IMR-90 (cell line): ENCODE measurements at regions not wholly inside any gene's neighbourhood (a gene's known extent, or its start where the extent isn't known, plus 50 kb on each side); places are given as distances from the start of the nearest gene placed in this dataset.

Source experiments
- ATAC-seq: fragments of 200-7000 bp; cut with Tn5 transposase; 2 replicates; pipeline ENCODE4 v1.9.1; 2020; ENCODE audit warnings: low read depth, mild to moderate bottlenecking, moderate library complexity
- BruUV-seq: library from RNA; stranded (reverse); fragments of 400-500 nt; replicated peaks from 2 replicates; lab custom pipeline; 2021; lab: Mats Ljungman, UMichigan
- CTCF ChIA-PET: fragments of 300-600 bp; formaldehyde crosslinking; extraction: SDS; loops from one replicate; lab custom pipeline; 2021; ENCODE audit warnings: antibody characterized with exemption; lab: Yijun Ruan, JAX
- POLR2A ChIA-PET: fragments of 300-600 bp; sonication (Branson Sonifier 250); formaldehyde crosslinking; loops from one replicate; lab custom pipeline; 2022; ENCODE audit warnings: antibody characterized with exemption; ENCODE audit not compliant: unreplicated experiment; lab: Charles Lee
- DNase-seq: peaks from one replicate; pipeline ENCODE4 v3.0.0; 2013
- H2AFZ ChIP-seq: replicated peaks from 2 replicates; pipeline ENCODE3; 2013; ENCODE audit warnings: low read length, mild to moderate bottlenecking; ENCODE audit not compliant: poor library complexity
- H2AK5ac ChIP-seq: 2 replicates; pipeline ENCODE4 v1.6.1; 2013; ENCODE audit warnings: low read depth, low read length, inconsistent platforms
- H2AK9ac ChIP-seq: replicated peaks from 2 replicates; pipeline ENCODE3; 2013; ENCODE audit warnings: mild to moderate bottlenecking, low read depth, low read length, moderate library complexity; ENCODE audit not compliant: poor library complexity
- H2BK120ac ChIP-seq: 2 replicates; pipeline ENCODE4 v1.6.1; 2013; ENCODE audit warnings: low read depth, low read length, inconsistent platforms
- H2BK15ac ChIP-seq: 3 replicates; pipeline ENCODE4 v1.6.1; 2013; ENCODE audit warnings: low read depth, low read length, inconsistent platforms
- H2BK20ac ChIP-seq: 2 replicates; pipeline ENCODE4 v1.6.1; 2013; ENCODE audit warnings: low read depth, mild to moderate bottlenecking, inconsistent platforms, low read length, moderate library complexity
- H2BK5ac ChIP-seq: 2 replicates; pipeline ENCODE4 v1.6.1; 2013; ENCODE audit warnings: mild to moderate bottlenecking, low read depth, low read length, inconsistent platforms; ENCODE audit not compliant: poor library complexity, severe bottlenecking
- H3K14ac ChIP-seq: replicated peaks from 2 replicates; pipeline ENCODE4 v1.6.1; 2013; ENCODE audit warnings: low read depth, low read length, inconsistent platforms
- H3K18ac ChIP-seq: 2 replicates; pipeline ENCODE4 v1.6.1; 2013; ENCODE audit warnings: low read depth, low read length, control low read depth
- H3K23ac ChIP-seq: 2 replicates; pipeline ENCODE4 v1.6.1; 2013; ENCODE audit warnings: low read depth, low read length, inconsistent platforms
- H3K27ac ChIP-seq: 2 replicates; pipeline ENCODE4 v1.5.1; 2013; ENCODE audit warnings: mild to moderate bottlenecking, control low read depth, low read length; ENCODE audit not compliant: insufficient read depth
- H3K27me3 ChIP-seq: 2 replicates; pipeline ENCODE4 v1.6.1; 2013; ENCODE audit warnings: low read length; ENCODE audit not compliant: control insufficient read depth, insufficient read depth
- H3K36me3 ChIP-seq: 2 replicates; pipeline ENCODE4 v1.6.1; 2013; ENCODE audit warnings: low read length, mixed read lengths; ENCODE audit not compliant: control insufficient read depth, insufficient read depth
- H3K4ac ChIP-seq: 2 replicates; pipeline ENCODE4 v1.6.1; 2013; ENCODE audit warnings: low read depth, low read length, inconsistent platforms
- H3K4me1 ChIP-seq: 2 replicates; pipeline ENCODE4 v1.6.1; 2013; ENCODE audit warnings: low read length, mixed read lengths; ENCODE audit not compliant: control insufficient read depth, insufficient read depth
- H3K4me2 ChIP-seq: 2 replicates; pipeline ENCODE4 v1.6.1; 2013; ENCODE audit warnings: low read depth, mild to moderate bottlenecking, control low read depth, low read length, moderate library complexity
- H3K4me3 ChIP-seq: 2 replicates; pipeline ENCODE4 v1.5.1; 2013; ENCODE audit warnings: low read depth, mild to moderate bottlenecking, control low read depth, low read length, moderate library complexity; ENCODE audit not compliant: insufficient read depth
- H3K56ac ChIP-seq: 2 replicates; pipeline ENCODE4 v1.6.1; 2013; ENCODE audit warnings: low read length, inconsistent platforms; ENCODE audit not compliant: insufficient read depth; ENCODE audit errors: extremely low read depth
- H3K79me1 ChIP-seq, 2 experiments: 2 replicates each; pipeline ENCODE4 v1.6.1; 2013; ENCODE audit warnings: low read length in 2 of 2, inconsistent platforms in 1 of 2, low read depth in 1 of 2
- H3K9ac ChIP-seq: 2 replicates; pipeline ENCODE4 v1.6.1; 2013; ENCODE audit warnings: low read depth, low read length, control low read depth
- H3K9me1 ChIP-seq: 2 replicates; pipeline ENCODE4 v1.6.1; 2013; ENCODE audit warnings: low read length, inconsistent platforms; ENCODE audit not compliant: insufficient read depth
- H3K9me3 ChIP-seq: 2 replicates; pipeline ENCODE4 v1.6.1; 2013; ENCODE audit warnings: low read length; ENCODE audit not compliant: control insufficient read depth, insufficient read depth
- H4K20me1 ChIP-seq: 2 replicates; pipeline ENCODE4 v1.6.1; 2013; ENCODE audit warnings: low read length, inconsistent platforms; ENCODE audit not compliant: insufficient read depth
- H4K5ac ChIP-seq: 2 replicates; pipeline ENCODE4 v1.6.1; 2013; ENCODE audit warnings: mild to moderate bottlenecking, low read depth, low read length, control low read depth
- H4K8ac ChIP-seq, 2 experiments: 2 replicates each; pipeline ENCODE4 v1.6.1; 2013; ENCODE audit warnings: low read depth in 2 of 2, low read length in 2 of 2, control low read depth in 1 of 2, inconsistent platforms in 1 of 2
- H4K91ac ChIP-seq: 2 replicates; pipeline ENCODE4 v1.6.1; 2013; ENCODE audit warnings: low read depth, low read length, inconsistent platforms; ENCODE audit not compliant: insufficient read depth
- CEBPB ChIP-seq: IDR thresholded peaks from 2 replicates; pipeline ENCODE4 v1.6.1; 2012; ENCODE audit warnings: low read depth, low read length, improper control_type of control experiment
- CHD1 ChIP-seq: IDR thresholded peaks from 2 replicates; pipeline ENCODE4 v1.6.1; 2012; ENCODE audit warnings: low read depth, low read length, improper control_type of control experiment
- RAD21 ChIP-seq: IDR thresholded peaks from 2 replicates; pipeline ENCODE4 v1.6.1; 2012; ENCODE audit warnings: low read length, improper control_type of control experiment
- RFX5 ChIP-seq: IDR thresholded peaks from 2 replicates; pipeline ENCODE4 v1.8.0; 2012; ENCODE audit warnings: low read depth, mild to moderate bottlenecking, low read length, moderate library complexity
- SMC3 ChIP-seq: fragments of 150-350 bp; IDR thresholded peaks from 2 replicates; pipeline ENCODE4 v1.6.1; 2016; ENCODE audit warnings: low read depth, mild to moderate bottlenecking, antibody characterized with exemption, low read length, moderate library complexity
- WGBS, 2 experiments: methylation state at CpG; one replicate each; pipeline versions ENCODE4 v1.1.5 to v1.1.7; 2013; ENCODE audit warnings: missing lambda C conversion rate in 2 of 2; ENCODE audit not compliant: insufficient read length in 1 of 2; ENCODE audit errors: extremely low coverage in 2 of 2; 5-methylcytosine and 5-hydroxymethylcytosine counted together
- dilution Hi-C: fragments of 300-500 bp; cut with HindIII; formaldehyde crosslinking; loops from one replicate; pipeline ENCODE4 v1.14.3; 2018; ENCODE audit warnings: low sequenced_read_pairs; ENCODE audit not compliant: unreplicated experiment
- in situ Hi-C: fragments of 300-500 bp; cut with MboI; formaldehyde crosslinking; loops from 3 replicates; pipeline ENCODE4 v1.14.3; 2019; ENCODE audit warnings: low sequenced_read_pairs, inconsistent platforms, mixed read lengths
- intact Hi-C: fragments of 100-400 bp; cut with micrococcal nuclease; formaldehyde crosslinking; loops from 2 replicates; pipeline ENCODE4 v1.10.0; 2022
- TF ChIP-seq, protein P1 (sequence below): fragments of 150-350 bp; IDR thresholded peaks from 2 replicates; pipeline ENCODE4 v1.6.1; 2016; ENCODE audit warnings: low read depth, mild to moderate bottlenecking, low read length, moderate library complexity, borderline replicate concordance

DNA sequence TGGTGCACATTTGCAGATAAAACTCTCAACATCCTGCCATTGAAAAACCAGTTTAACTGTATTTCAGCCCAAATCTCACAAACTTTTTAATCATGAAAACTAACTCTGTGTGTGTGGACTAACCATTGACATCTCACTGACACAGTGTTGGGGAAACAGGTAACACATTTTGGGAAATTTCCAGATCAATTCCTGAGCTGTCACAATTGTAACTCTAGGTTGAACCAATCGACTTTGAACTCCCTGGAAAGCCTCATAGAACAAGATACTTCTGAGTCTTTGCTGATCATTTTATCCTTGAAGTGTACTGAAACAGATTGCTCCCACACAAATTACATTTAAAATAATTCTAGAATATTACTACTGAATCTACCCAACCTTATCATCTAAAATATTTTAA lies 667.9 kb upstream of the NR2F2 start:
- Histone ChIP-seq H3K4me3 (no peak overlapping the region), H3K23ac (no peak overlapping the region), H2BK5ac (no peak overlapping the region), H3K56ac (no peak overlapping the region), H3K9ac (no peak overlapping the region), H2AFZ (no peak overlapping the region), H4K5ac (no peak overlapping the region), H3K79me1 (no peaks in the 10 kb centered on the region), H2AK9ac (no peak overlapping the region), H3K4me2 (no peak overlapping the region), H3K18ac (peak overlapping the region; percentile 28; the same call in 1 of the 2 replicates), H3K36me3 (no peaks in the 10 kb centered on the region), H4K8ac (no peak overlapping the region), H3K4me1 (peaks cover 11% of the 10 kb centered on the region), H2BK15ac (no peak overlapping the region), H2BK120ac (no peak overlapping the region), H4K20me1 (no peaks in the 10 kb centered on the region), H3K4ac (no peak overlapping the region), H3K9me3 (no peaks in the 10 kb centered on the region), H3K27me3 (no peaks in the 10 kb centered on the region), H3K9me1 (no peaks in the 10 kb centered on the region), H2AK5ac (no peak overlapping the region), H3K14ac (no peak overlapping the region), H2BK20ac (no peak overlapping the region), H3K27ac (no peak overlapping the region), H4K91ac (no peak overlapping the region)
- ATAC-seq, result no peak
- dilution Hi-C loops (no loop called here), in situ Hi-C loops (no loop called here), intact Hi-C loops (loop anchor here (10.0 kb wide), 1 partner anchor 398 kb away; no protein-coding TSS in a partner anchor)
- no TSS peak for BruUV-seq
- TF ChIP-seq, protein P1, sequence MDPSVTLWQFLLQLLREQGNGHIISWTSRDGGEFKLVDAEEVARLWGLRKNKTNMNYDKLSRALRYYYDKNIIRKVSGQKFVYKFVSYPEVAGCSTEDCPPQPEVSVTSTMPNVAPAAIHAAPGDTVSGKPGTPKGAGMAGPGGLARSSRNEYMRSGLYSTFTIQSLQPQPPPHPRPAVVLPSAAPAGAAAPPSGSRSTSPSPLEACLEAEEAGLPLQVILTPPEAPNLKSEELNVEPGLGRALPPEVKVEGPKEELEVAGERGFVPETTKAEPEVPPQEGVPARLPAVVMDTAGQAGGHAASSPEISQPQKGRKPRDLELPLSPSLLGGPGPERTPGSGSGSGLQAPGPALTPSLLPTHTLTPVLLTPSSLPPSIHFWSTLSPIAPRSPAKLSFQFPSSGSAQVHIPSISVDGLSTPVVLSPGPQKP, result no peak
- TF ChIP-seq RAD21 (no peak), RFX5 (no peak), CEBPB (no peak), CHD1 (no peak), SMC3 (no peak)
- no CpG with 5 or more reads among the region's 1 CpG for WGBS, 2 experiments
- ChIA-PET POLR2A (no interaction called here), CTCF (interaction anchor here (0.6 to 1.1 kb wide), 2 partner anchors 15 to 30 kb away, joined by 3 to 5 read pairs; no protein-coding TSS in a partner anchor)
- no peak for DNase-seq
